H9 (cell line): ENCODE measurements at regions not wholly inside any gene's neighbourhood (a gene's known extent, or its start where the extent isn't known, plus 50 kb on each side); places are given as distances from the start of the nearest gene placed in this dataset.

Experiments used
- DNase-seq: peaks from one replicate; pipeline ENCODE4 v3.0.0-alpha.2; 2017
- H2AFZ ChIP-seq: one replicate; pipeline ENCODE4 v1.6.1; 2013; ENCODE audit warnings: mild to moderate bottlenecking, low read length, control low read depth, moderate library complexity
- H2AK5ac ChIP-seq: 2 replicates; pipeline ENCODE4 v1.6.1; 2013; ENCODE audit warnings: low read length, control low read depth, mixed read lengths; ENCODE audit not compliant: insufficient read length
- H2BK120ac ChIP-seq: one replicate; pipeline ENCODE4 v1.6.1; 2013; ENCODE audit warnings: low read depth, mild to moderate bottlenecking, low read length, control low read depth, inconsistent platforms; ENCODE audit not compliant: poor library complexity, severe bottlenecking
- H2BK12ac ChIP-seq: 2 replicates; pipeline ENCODE4 v1.6.1; 2013; ENCODE audit warnings: low read length, control low read depth, mixed read lengths, low read depth; ENCODE audit not compliant: insufficient read length
- H2BK15ac ChIP-seq: 2 replicates; pipeline ENCODE4 v1.6.1; 2013; ENCODE audit warnings: low read depth, low read length, control low read depth
- H2BK20ac ChIP-seq: one replicate; pipeline ENCODE4 v1.6.1; 2013; ENCODE audit warnings: low read depth, mild to moderate bottlenecking, low read length, control low read depth, inconsistent platforms; ENCODE audit not compliant: poor library complexity, severe bottlenecking
- H2BK5ac ChIP-seq: 2 replicates; pipeline ENCODE4 v1.6.1; 2013; ENCODE audit warnings: low read length, control low read depth, mixed read lengths; ENCODE audit not compliant: insufficient read length
- H3K14ac ChIP-seq: 2 replicates; pipeline ENCODE4 v1.6.1; 2013; ENCODE audit warnings: low read length, control low read depth; ENCODE audit not compliant: insufficient read depth
- H3K18ac ChIP-seq: 2 replicates; pipeline ENCODE4 v1.6.1; 2013; ENCODE audit warnings: low read depth, mild to moderate bottlenecking, mixed read lengths, low read length, control low read depth; ENCODE audit not compliant: insufficient read length
- H3K23ac ChIP-seq: 2 replicates; pipeline ENCODE4 v1.6.1; 2013; ENCODE audit warnings: low read length, control low read depth, mixed read lengths, low read depth; ENCODE audit not compliant: insufficient read length
- H3K23me2 ChIP-seq: 2 replicates; pipeline ENCODE4 v1.6.1; 2013; ENCODE audit warnings: low read depth, mild to moderate bottlenecking, mixed read lengths, low read length, control low read depth; ENCODE audit not compliant: insufficient read length, poor library complexity, severe bottlenecking
- H3K27ac ChIP-seq: 2 replicates; pipeline ENCODE4 v1.5.1; 2013; ENCODE audit warnings: low read length, control low read depth, mixed read lengths, low read depth; ENCODE audit not compliant: insufficient read length
- H3K27me3 ChIP-seq: 2 replicates; pipeline ENCODE4 v1.6.1; 2013; ENCODE audit warnings: low read length, control low read depth, inconsistent platforms; ENCODE audit not compliant: insufficient read depth
- H3K4ac ChIP-seq: 2 replicates; pipeline ENCODE4 v1.6.1; 2013; ENCODE audit warnings: low read depth, mild to moderate bottlenecking, control low read depth, inconsistent platforms, low read length, moderate library complexity
- H3K4me1 ChIP-seq: 2 replicates; pipeline ENCODE4 v1.6.1; 2013; ENCODE audit warnings: low read length, control low read depth, inconsistent platforms; ENCODE audit not compliant: insufficient read depth
- H3K4me2 ChIP-seq: 2 replicates; pipeline ENCODE4 v1.6.1; 2013; ENCODE audit warnings: low read length, control low read depth, mixed read lengths; ENCODE audit not compliant: insufficient read length, insufficient read depth
- H3K56ac ChIP-seq: 2 replicates; pipeline ENCODE4 v1.6.1; 2013; ENCODE audit warnings: low read depth, mild to moderate bottlenecking, mixed read lengths, low read length, control low read depth; ENCODE audit not compliant: insufficient read length
- H3K79me1 ChIP-seq: 2 replicates; pipeline ENCODE4 v1.6.1; 2013; ENCODE audit warnings: low read depth, mild to moderate bottlenecking, moderate library complexity, low read length, control low read depth, inconsistent platforms; ENCODE audit not compliant: insufficient read depth, poor library complexity, severe bottlenecking
- H3K79me2 ChIP-seq: 2 replicates; pipeline ENCODE4 v1.6.1; 2013; ENCODE audit warnings: low read length, control low read depth, inconsistent platforms; ENCODE audit not compliant: insufficient read depth
- H3K9ac ChIP-seq: 2 replicates; pipeline ENCODE4 v1.6.1; 2013; ENCODE audit warnings: low read length, control low read depth, mixed read lengths; ENCODE audit not compliant: insufficient read length; ENCODE audit errors: extremely low read depth
- H3K9me3 ChIP-seq: one replicate; pipeline ENCODE4 v1.6.1; 2013; ENCODE audit warnings: low read depth, low read length, inconsistent platforms; ENCODE audit not compliant: control insufficient read depth
- H3T11ph ChIP-seq: one replicate; pipeline ENCODE4 v1.6.1; 2013; ENCODE audit warnings: mild to moderate bottlenecking, low read length, control low read depth, inconsistent platforms
- H4K20me1 ChIP-seq: one replicate; pipeline ENCODE4 v1.6.1; 2013; ENCODE audit not compliant: control insufficient read depth, insufficient read length, insufficient read depth
- H4K5ac ChIP-seq: 2 replicates; pipeline ENCODE4 v1.6.1; 2013; ENCODE audit warnings: low read depth, mild to moderate bottlenecking, mixed read lengths, low read length, control low read depth; ENCODE audit not compliant: insufficient read length
- H4K8ac ChIP-seq: replicated peaks from 2 replicates; pipeline ENCODE4 v1.6.1; 2013; ENCODE audit warnings: low read length, control low read depth, mixed read lengths, low read depth; ENCODE audit not compliant: insufficient read length
- H4K91ac ChIP-seq: 2 replicates; pipeline ENCODE4 v1.6.1; 2013; ENCODE audit warnings: low read depth, mild to moderate bottlenecking, moderate library complexity, mixed read lengths, low read length, control low read depth; ENCODE audit not compliant: insufficient read length
- H3K27ac Mint-ChIP-seq, 3 experiments: 2 replicates in 2 of 3; 3 replicates in 1 of 3; pipeline ENCODE4 v1.8.0; 2020 to 2021; ENCODE audit warnings: mixed read lengths in 3 of 3, mild to moderate bottlenecking in 1 of 3, moderate library complexity in 1 of 3
- H3K27me3 Mint-ChIP-seq: 2 replicates; pipeline ENCODE4 v1.8.0; 2021; ENCODE audit warnings: low read depth, mild to moderate bottlenecking, moderate library complexity, mixed read lengths
- H3K36me3 Mint-ChIP-seq, 3 experiments: 2 replicates in 2 of 3; 3 replicates in 1 of 3; pipeline ENCODE4 v1.8.0; 2020 to 2021; ENCODE audit warnings: low read depth in 3 of 3, mixed read lengths in 3 of 3; ENCODE audit not compliant: insufficient read depth in 1 of 3
- H3K4me1 Mint-ChIP-seq, 2 experiments: 2 replicates each; pipeline ENCODE4 v1.8.0; 2020; ENCODE audit warnings: mixed read lengths in 2 of 2
- H3K4me3 Mint-ChIP-seq, 2 experiments: 2 replicates in 1 of 2; 3 replicates in 1 of 2; pipeline ENCODE4 v1.8.0; 2020 to 2021; ENCODE audit warnings: mild to moderate bottlenecking in 2 of 2, mixed read lengths in 2 of 2, moderate library complexity in 1 of 2
- H3K9me3 Mint-ChIP-seq, 2 experiments: 2 replicates in 1 of 2; 3 replicates in 1 of 2; pipeline ENCODE4 v1.8.0; 2020; ENCODE audit warnings: mild to moderate bottlenecking in 2 of 2, mixed read lengths in 2 of 2, moderate library complexity in 1 of 2
- CTCF ChIP-seq: fragments of 200-600 bp; sonication (generic); conservative IDR thresholded peaks from 3 replicates; pipeline ENCODE4 v1.8.0; 2021; ENCODE audit warnings: antibody characterized with exemption, mild to moderate bottlenecking
- WGBS: extraction: QIAGEN DNeasy Blood & Tissue Kit; methylation state at CpG from one replicate; pipeline ENCODE4 v1.1.7; 2013; ENCODE audit warnings: missing lambda C conversion rate, low lambda C conversion rate, mixed read lengths; ENCODE audit not compliant: insufficient read length; ENCODE audit errors: extremely low coverage; 5-methylcytosine and 5-hydroxymethylcytosine counted together

GRCh38 chr15:62498278-62498677 lies 333.2 kb upstream of the C2CD4B start:
- no peak overlapping the region for H3K4ac ChIP-seq
- H3K14ac ChIP-seq, result no peak overlapping the region
- H4K91ac ChIP-seq, result no peak overlapping the region
- H2AK5ac ChIP-seq, result no peak overlapping the region
- no peaks in the 10 kb centered on the region for H3K79me1 ChIP-seq
- no peak overlapping the region for H2BK15ac ChIP-seq
- no CpG with 5 or more reads among the region's 4 CpGs for WGBS
- no peaks in the 10 kb centered on the region for H3K23me2 ChIP-seq
- H2BK5ac ChIP-seq, result no peak overlapping the region
- H3K23ac ChIP-seq, result no peak overlapping the region
- H3K27me3 Mint-ChIP-seq, result no peaks in the 10 kb centered on the region
- H3K36me3 Mint-ChIP-seq, result no peaks in the 10 kb centered on the region
- no peak for TF ChIP-seq CTCF
- no peak overlapping the region for H3K27ac Mint-ChIP-seq
- no peak overlapping the region for H2BK12ac ChIP-seq
- no peak overlapping the region for H3K56ac ChIP-seq
- H3K79me2 ChIP-seq, result 0 out of 2 replicates have a peak, but pooled peaks cover 2% of the 10 kb centered on the region
- no peak overlapping the region for H2AFZ ChIP-seq
- H3K18ac ChIP-seq, result no peak overlapping the region
- H3K9me3 ChIP-seq, result no peaks in the 10 kb centered on the region
- H4K8ac ChIP-seq, result no peak overlapping the region
- no peak overlapping the region for H2BK20ac ChIP-seq
- no peak for DNase-seq
- no peaks in the 10 kb centered on the region for H3K4me1 ChIP-seq
- no peak overlapping the region for H3K4me3 Mint-ChIP-seq
- H3K27ac ChIP-seq, result no peak overlapping the region
- H4K5ac ChIP-seq, result no peak overlapping the region
- H3T11ph ChIP-seq, result no peak overlapping the region
- H2BK120ac ChIP-seq, result no peak overlapping the region
- no peaks in the 10 kb centered on the region for H3K9me3 Mint-ChIP-seq
- H4K20me1 ChIP-seq, result no peaks in the 10 kb centered on the region
- no peak overlapping the region for H3K9ac ChIP-seq
- H3K4me2 ChIP-seq, result no peak overlapping the region
- H3K27me3 ChIP-seq, result no peaks in the 10 kb centered on the region
- H3K4me1 Mint-ChIP-seq, result peaks cover 11 to 19% of the 10 kb centered on the region in 2 experiments
